Activated T-helper 2 cell treated with anti-CD3 and anti-CD28 coated beads, Interferon-gamma antibody, Interleukin-2, Interleukin-4, amounts not matched to agents 10 μg/mL and 5 μg/mL and 100 μg/mL, durations not matched to agents 14 hours and 24 hours and 36 hours (primary cell): ENCODE measurements at regions not wholly inside any gene's neighbourhood (a gene's known extent, or its start where the extent isn't known, plus 50 kb on each side); places are given as distances from the start of the nearest gene placed in this dataset.

ENCODE experiments used
- DNase-seq: peaks from one replicate; pipeline ENCODE4 v3.0.0; 2021; ENCODE audit warnings: low spot score
- H3K27ac Mint-ChIP-seq: one replicate; pipeline ENCODE4 v1.8.0; 2021; ENCODE audit warnings: mixed read lengths
- H3K27me3 Mint-ChIP-seq: one replicate; pipeline ENCODE4 v1.8.0; 2021; ENCODE audit warnings: low read depth, mixed read lengths
- H3K36me3 Mint-ChIP-seq: one replicate; pipeline ENCODE4 v1.8.0; 2021; ENCODE audit warnings: low read depth, mixed read lengths
- H3K4me1 Mint-ChIP-seq: one replicate; pipeline ENCODE4 v1.8.0; 2021; ENCODE audit warnings: low read depth, mixed read lengths
- H3K4me3 Mint-ChIP-seq: one replicate; pipeline ENCODE4 v1.8.0; 2021; ENCODE audit warnings: low read depth, mild to moderate bottlenecking, moderate library complexity, mixed read lengths
- H3K9me3 Mint-ChIP-seq: one replicate; pipeline ENCODE4 v1.8.0; 2021; ENCODE audit warnings: mixed read lengths
- intact Hi-C: fragments of 100-400 bp; cut with micrococcal nuclease; formaldehyde crosslinking; loops from one replicate; pipeline ENCODE4 v1.15.1; 2023

- DNase-seq: no peak
- peaks cover 12% of the 10 kb centered on the region for H3K9me3 Mint-ChIP-seq
- H3K27me3 Mint-ChIP-seq: peaks cover 9% of the 10 kb centered on the region
- H3K4me1 Mint-ChIP-seq: no peaks in the 10 kb centered on the region
- no peak overlapping the region for H3K27ac Mint-ChIP-seq
- no peaks in the 10 kb centered on the region for H3K36me3 Mint-ChIP-seq
- intact Hi-C loops: no loop called here
- no peak overlapping the region for H3K4me3 Mint-ChIP-seq
Measured at GRCh38 chr2:576292-576691, 100.9 kb downstream of the TMEM18 start.

GRCh38 chr2:575727-576236, 101.4 kb downstream of the TMEM18 start:
- Mint-ChIP-seq H3K4me1 (no peaks in the 10 kb centered on the region), H3K36me3 (no peaks in the 10 kb centered on the region), H3K9me3 (peaks cover 12% of the 10 kb centered on the region), H3K4me3 (no peak overlapping the region), H3K27ac (no peak overlapping the region), H3K27me3 (peaks cover 12% of the 10 kb centered on the region)
- intact Hi-C loops: no loop called here
- DNase-seq: no peak

DNA sequence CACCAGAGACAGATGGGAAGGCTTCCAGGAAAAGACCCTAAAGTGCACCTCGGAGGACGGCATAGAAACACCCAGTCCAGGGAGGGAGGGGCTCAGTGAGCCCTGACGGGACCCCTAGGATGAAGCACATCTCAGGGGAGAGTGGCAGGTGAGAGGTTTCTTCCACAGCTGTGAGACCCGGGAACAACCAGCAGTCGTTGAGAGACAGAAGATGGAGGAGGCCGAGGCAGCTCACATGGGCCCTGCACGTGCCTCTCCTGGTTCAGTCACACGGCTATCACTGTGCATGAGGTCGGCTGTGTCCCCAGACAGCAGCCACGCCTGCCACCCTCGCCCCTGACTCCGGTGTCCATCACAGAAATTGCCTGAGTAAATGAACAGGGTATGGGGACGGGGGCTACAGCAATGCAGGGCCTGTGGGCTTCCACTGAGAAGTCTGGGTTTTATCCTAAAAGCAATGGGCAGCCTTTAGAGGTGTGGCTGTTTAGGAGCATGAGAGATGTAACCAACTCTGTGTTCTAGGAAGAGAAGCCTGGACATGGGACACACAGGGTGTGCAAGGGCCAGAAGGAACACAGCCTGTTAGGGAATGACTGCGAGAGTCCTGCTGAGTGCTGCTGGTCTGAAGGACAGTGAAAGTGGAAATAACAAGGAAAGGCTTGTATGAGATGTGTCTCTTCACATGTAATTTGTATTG, 102.0 kb downstream of the TMEM18 start:
- Mint-ChIP-seq H3K27ac (no peak overlapping the region), H3K4me3 (no peak overlapping the region), H3K27me3 (peaks cover 14% of the 10 kb centered on the region), H3K4me1 (no peaks in the 10 kb centered on the region), H3K9me3 (peaks cover 12% of the 10 kb centered on the region), H3K36me3 (no peaks in the 10 kb centered on the region)
- intact Hi-C loops: no loop called here
- DNase-seq: no peak

GRCh38 chr2:573805-574392, 103.3 kb downstream of the TMEM18 start:
- H3K4me3 Mint-ChIP-seq: no peak overlapping the region
- peaks cover 12% of the 10 kb centered on the region for H3K9me3 Mint-ChIP-seq
- no peaks in the 10 kb centered on the region for H3K4me1 Mint-ChIP-seq
- no peak for DNase-seq
- intact Hi-C loops: no loop called here
- H3K27ac Mint-ChIP-seq: no peak overlapping the region
- H3K36me3 Mint-ChIP-seq: no peaks in the 10 kb centered on the region
- H3K27me3 Mint-ChIP-seq: peaks cover 14% of the 10 kb centered on the region

DNA sequence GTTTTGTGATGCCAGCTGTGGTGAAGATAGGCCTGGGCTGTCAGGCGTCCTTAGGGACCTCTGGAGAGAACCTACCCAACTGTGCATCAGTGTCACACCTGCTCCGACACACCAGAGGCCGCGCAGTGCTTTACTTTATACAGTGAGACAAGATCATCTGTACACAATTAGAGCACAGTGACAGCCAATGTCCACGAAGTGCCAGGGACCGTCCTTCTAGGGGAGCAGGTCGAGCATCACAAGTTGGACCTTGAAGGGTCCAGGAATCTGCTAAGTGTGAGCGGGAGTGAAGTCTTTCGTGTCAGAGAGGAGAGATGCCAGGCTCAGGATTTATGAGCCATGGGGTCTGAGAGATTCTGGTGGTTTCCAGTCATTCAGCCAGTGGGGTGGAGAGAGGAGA, 104.2 kb downstream of the TMEM18 start:
- H3K27ac Mint-ChIP-seq: no peak overlapping the region
- peaks cover 12% of the 10 kb centered on the region for H3K27me3 Mint-ChIP-seq
- H3K4me3 Mint-ChIP-seq: no peak overlapping the region
- intact Hi-C loops: no loop called here
- H3K36me3 Mint-ChIP-seq: no peaks in the 10 kb centered on the region
- no peaks in the 10 kb centered on the region for H3K4me1 Mint-ChIP-seq
- H3K9me3 Mint-ChIP-seq: peaks cover 12% of the 10 kb centered on the region
- no peak for DNase-seq

GRCh38 chr2:569681-570080, 107.5 kb downstream of the TMEM18 start:
- Mint-ChIP-seq H3K4me1 (no peaks in the 10 kb centered on the region), H3K9me3 (no peaks in the 10 kb centered on the region), H3K27me3 (peaks cover 7% of the 10 kb centered on the region), H3K36me3 (no peaks in the 10 kb centered on the region), H3K27ac (no peak overlapping the region), H3K4me3 (no peak overlapping the region)
- intact Hi-C loops: no loop called here
- DNase-seq: no peak

- Mint-ChIP-seq H3K4me3 (no peak overlapping the region), H3K9me3 (no peaks in the 10 kb centered on the region), H3K4me1 (no peaks in the 10 kb centered on the region), H3K36me3 (no peaks in the 10 kb centered on the region), H3K27me3 (peaks cover 7% of the 10 kb centered on the region), H3K27ac (no peak overlapping the region)
- DNase-seq: no peak
- intact Hi-C loops: no loop called here
Measured at GRCh38 chr2:568639-569235, 108.5 kb downstream of the TMEM18 start.

DNA sequence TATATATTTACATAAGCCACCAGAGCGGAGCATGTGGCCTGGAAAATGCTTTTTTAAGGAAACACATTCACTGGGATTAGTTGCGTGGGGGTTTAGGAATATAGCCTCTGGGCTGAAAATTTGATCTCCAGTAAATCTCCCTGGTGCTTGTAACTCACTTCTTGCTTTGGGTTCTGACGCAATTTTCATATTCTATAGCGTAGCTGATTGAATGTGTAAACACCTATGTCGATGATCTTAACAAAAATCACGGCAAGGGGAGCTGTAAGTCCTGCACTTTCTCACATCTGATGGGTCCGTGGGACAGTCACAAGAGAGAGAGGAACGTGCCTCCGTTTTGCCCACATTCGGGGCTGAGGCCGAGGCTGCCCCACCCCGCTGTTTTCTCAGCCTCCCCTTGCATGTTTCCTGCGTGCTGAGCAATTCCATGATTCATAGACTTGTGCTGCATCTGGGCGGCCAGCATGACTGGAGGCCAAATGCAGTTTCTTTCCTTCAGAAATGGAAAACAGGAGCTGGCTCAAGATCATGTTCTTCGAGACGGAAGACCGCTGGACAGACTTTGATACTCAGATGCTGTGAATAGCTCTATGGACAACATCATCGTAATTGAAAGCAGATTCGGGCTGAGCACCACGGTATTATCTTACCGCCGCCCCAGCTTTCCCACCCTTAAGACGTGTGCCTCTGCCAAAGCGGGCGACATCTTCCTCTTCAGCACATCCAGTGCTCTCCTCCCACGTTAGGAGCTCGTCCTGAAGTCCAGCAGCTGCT, 109.2 kb downstream of the TMEM18 start:
- peaks cover 7% of the 10 kb centered on the region for H3K27me3 Mint-ChIP-seq

GRCh38 chr2:567496-567864, 109.7 kb downstream of the TMEM18 start:
- Mint-ChIP-seq H3K27ac (no peak overlapping the region), H3K9me3 (no peaks in the 10 kb centered on the region), H3K4me1 (no peaks in the 10 kb centered on the region), H3K27me3 (peaks cover 7% of the 10 kb centered on the region), H3K36me3 (no peaks in the 10 kb centered on the region), H3K4me3 (no peak overlapping the region)
- intact Hi-C loops: no loop called here
- DNase-seq: no peak

More for the DNA sequence above, 109.2 kb downstream of the TMEM18 start:
- H3K36me3 Mint-ChIP-seq: no peaks in the 10 kb centered on the region
- intact Hi-C loops: no loop called here
- H3K4me1 Mint-ChIP-seq: no peaks in the 10 kb centered on the region
- no peak for DNase-seq
- H3K4me3 Mint-ChIP-seq: no peak overlapping the region
- H3K27ac Mint-ChIP-seq: no peak overlapping the region
- no peaks in the 10 kb centered on the region for H3K9me3 Mint-ChIP-seq

- Mint-ChIP-seq H3K36me3 (no peaks in the 10 kb centered on the region), H3K27me3 (peaks cover 7% of the 10 kb centered on the region), H3K9me3 (no peaks in the 10 kb centered on the region), H3K27ac (no peak overlapping the region), H3K4me1 (no peaks in the 10 kb centered on the region), H3K4me3 (no peak overlapping the region)
- no peak for DNase-seq
- intact Hi-C loops: no loop called here
Measured at GRCh38 chr2:566379-567313, 110.6 kb downstream of the TMEM18 start.

DNA sequence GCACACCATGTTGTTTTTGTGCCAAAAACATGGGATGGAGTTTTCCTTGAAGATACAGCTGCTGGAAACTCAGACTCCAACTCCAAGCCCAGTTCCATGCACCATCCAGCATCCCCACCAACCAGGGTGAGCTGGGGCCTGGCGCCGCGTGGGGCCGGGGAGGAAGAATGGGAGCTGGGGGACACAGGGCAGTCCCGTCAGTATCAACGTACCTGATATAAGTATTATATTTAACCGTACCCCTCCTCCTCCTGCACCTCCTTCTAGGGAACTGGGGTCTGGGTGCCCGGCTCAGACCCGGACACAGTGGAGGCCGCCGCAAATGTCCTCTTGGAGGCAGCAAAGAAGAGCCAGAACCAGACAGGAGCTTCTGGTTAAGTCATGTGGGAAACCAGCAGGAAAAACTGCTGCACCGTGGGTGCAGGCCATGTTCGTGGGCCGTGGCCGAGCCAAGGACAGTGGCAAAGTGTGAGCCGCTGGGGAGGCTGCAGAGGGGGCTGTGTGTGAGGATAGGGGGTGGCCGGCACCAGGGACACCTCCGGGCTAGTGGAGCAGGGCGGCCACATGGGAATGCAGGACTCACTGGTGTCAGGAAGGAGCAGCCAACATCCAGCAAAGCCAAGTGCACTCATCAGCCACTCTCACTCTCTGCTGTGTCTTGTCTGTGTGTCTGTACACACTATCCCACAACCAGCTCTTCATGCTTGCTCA, 112.6 kb downstream of the TMEM18 start:
- no peaks in the 10 kb centered on the region for H3K9me3 Mint-ChIP-seq
- intact Hi-C loops: no loop called here
- no peaks in the 10 kb centered on the region for H3K27me3 Mint-ChIP-seq
- H3K27ac Mint-ChIP-seq: no peak overlapping the region
- no peak overlapping the region for H3K4me3 Mint-ChIP-seq
- H3K4me1 Mint-ChIP-seq: no peaks in the 10 kb centered on the region
- no peak for DNase-seq
- no peaks in the 10 kb centered on the region for H3K36me3 Mint-ChIP-seq

DNA sequence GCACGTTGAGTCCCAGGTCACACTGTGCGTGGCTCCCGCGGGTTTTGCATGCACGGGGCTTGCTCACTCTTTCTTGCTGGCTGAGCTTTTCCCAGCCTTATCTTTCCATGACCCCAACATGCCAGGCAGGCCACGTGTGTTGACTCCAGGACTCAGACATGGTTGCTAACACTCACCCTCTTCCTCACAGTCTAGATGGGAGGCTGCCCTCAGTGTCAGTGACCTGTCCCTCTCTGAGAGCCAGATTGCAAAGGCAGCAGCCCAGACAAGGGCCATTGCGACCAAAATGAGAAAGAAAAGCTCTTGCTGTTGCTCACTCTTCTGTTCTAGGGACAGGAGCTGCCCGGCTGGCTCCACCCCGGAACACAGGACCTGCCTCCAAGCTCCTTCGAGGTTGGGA, 113.7 kb downstream of the TMEM18 start:
- Mint-ChIP-seq H3K36me3 (no peaks in the 10 kb centered on the region), H3K4me3 (no peak overlapping the region), H3K27me3 (no peaks in the 10 kb centered on the region), H3K27ac (no peak overlapping the region), H3K9me3 (no peaks in the 10 kb centered on the region), H3K4me1 (no peaks in the 10 kb centered on the region)
- intact Hi-C loops: no loop called here
- DNase-seq: no peak
